A673 (cell line): ENCODE measurements at regions not wholly inside any gene's neighbourhood (a gene's known extent, or its start where the extent isn't known, plus 50 kb on each side); places are given as distances from the start of the nearest gene placed in this dataset.

Experiments used
- EZH2 ChIP-seq: fragments of 200-600 bp; sonication (generic); IDR thresholded peaks from 2 replicates; pipeline ENCODE4 v1.6.1; 2017; ENCODE audit warnings: borderline replicate concordance, low read depth, mild to moderate bottlenecking, mixed read lengths, antibody characterized with exemption, low read length; ENCODE audit not compliant: poor library complexity, severe bottlenecking
- TF ChIP-seq, protein P1 (sequence below): fragments of 300-800, 200-600 bp; sonication (generic); conservative IDR thresholded peaks from 2 replicates; pipeline ENCODE4 v1.5.1; 2017; ENCODE audit warnings: low read depth, mild to moderate bottlenecking, antibody characterized with exemption, low read length, moderate library complexity, mixed read lengths

DNA sequence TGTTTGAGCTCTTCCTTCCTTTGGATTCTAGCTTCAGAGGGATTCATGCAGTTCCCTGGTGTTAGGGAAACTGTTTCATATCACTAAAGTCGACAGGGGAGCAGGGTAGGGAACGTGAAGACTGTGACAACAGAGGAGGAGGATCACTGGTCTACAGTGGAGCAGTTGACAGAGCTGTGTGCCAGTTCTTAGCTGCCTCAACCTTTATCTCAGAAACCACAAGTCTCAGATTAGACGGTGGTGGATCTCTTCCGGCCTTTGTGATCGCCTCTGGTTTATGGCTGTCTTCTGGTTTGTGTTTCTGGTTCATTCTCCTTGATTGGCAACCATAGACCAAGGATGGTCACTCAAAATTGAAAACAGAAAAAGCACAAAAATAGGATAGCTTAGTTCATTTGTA, 538.9 kb upstream of the API5 start:
- TF ChIP-seq, protein P1, sequence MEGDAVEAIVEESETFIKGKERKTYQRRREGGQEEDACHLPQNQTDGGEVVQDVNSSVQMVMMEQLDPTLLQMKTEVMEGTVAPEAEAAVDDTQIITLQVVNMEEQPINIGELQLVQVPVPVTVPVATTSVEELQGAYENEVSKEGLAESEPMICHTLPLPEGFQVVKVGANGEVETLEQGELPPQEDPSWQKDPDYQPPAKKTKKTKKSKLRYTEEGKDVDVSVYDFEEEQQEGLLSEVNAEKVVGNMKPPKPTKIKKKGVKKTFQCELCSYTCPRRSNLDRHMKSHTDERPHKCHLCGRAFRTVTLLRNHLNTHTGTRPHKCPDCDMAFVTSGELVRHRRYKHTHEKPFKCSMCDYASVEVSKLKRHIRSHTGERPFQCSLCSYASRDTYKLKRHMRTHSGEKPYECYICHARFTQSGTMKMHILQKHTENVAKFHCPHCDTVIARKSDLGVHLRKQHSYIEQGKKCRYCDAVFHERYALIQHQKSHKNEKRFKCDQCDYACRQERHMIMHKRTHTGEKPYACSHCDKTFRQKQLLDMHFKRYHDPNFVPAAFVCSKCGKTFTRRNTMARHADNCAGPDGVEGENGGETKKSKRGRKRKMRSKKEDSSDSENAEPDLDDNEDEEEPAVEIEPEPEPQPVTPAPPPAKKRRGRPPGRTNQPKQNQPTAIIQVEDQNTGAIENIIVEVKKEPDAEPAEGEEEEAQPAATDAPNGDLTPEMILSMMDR, result no peak
- no peak for TF ChIP-seq EZH2
